Activated CD4-positive, alpha-beta T cell treated with anti-CD3 and anti-CD28 coated beads, Interleukin-2, amount 50 U/mL, for 48 hours (primary cell): ENCODE measurements at regions not wholly inside any gene's neighbourhood (a gene's known extent, or its start where the extent isn't known, plus 50 kb on each side); places are given as distances from the start of the nearest gene placed in this dataset.

ENCODE experiments used
- DNase-seq, 2 experiments: peaks; one replicate each; pipeline ENCODE4 v3.0.0-alpha.2; 2020

DNA sequence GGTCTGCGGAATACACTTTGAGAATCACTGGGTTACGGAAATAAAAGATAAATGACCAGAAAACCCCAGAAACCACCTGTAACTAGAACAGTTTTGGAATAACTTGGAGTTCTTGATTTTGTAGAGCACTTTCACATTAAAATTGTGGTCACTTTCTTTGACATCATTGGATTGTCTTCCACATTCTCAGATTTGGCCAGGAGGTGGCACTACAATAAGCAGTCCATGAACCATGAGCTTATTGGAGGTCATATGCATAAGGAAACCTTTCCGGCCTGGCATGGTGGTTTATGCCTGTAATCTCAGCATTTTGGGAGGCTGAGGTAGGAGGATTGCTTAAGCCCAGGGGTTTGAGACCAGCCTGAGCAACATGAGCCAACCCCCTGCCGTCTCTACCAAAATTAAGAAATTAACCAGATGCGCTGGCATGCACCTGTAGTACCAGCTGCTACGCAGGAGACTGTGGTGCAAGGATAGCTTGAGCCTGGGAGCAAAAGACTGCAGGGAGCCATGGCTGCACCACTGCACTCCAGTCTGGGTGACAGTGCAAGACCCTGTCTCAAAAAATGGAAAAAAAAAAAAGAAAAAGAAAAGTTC, 107.7 kb upstream of the CAND1 start:
- DNase-seq = peak; percentile 41 to 54

- DNase-seq = no peak
These were observed 95.9 kb upstream of the CAND1 start for GRCh38 chr12:67173258-67173657.

- no peak for DNase-seq
These were observed 86.6 kb upstream of the CAND1 start for GRCh38 chr12:67182551-67182950.

GRCh38 chr12:67193704-67194103, 75.5 kb upstream of the CAND1 start:
- DNase-seq = peak; percentile 14 to 32

GRCh38 chr12:67200386-67200785, 68.8 kb upstream of the CAND1 start:
- DNase-seq = no peak

- no peak for DNase-seq
These were observed 67.0 kb upstream of the CAND1 start for GRCh38 chr12:67202011-67202677.

DNA sequence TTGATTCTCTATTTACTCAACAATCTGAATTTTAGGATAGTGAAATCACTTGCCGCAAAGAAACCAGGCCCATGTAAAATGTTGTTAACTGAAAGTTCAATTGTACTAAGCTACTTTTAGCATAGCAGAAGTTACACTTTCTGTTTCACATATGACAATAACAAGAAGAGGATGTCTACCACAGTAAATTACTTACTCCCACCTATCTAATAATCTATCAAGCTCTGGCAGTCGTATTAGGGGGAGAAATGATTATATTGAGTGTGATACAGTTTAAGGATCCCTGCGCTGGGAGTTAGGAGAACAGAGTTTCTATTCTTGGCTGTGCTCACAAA, 66.5 kb upstream of the CAND1 start:
- DNase-seq = no peak

- no peak for DNase-seq
These were observed 60.7 kb upstream of the CAND1 start for GRCh38 chr12:67208281-67209067.

DNA sequence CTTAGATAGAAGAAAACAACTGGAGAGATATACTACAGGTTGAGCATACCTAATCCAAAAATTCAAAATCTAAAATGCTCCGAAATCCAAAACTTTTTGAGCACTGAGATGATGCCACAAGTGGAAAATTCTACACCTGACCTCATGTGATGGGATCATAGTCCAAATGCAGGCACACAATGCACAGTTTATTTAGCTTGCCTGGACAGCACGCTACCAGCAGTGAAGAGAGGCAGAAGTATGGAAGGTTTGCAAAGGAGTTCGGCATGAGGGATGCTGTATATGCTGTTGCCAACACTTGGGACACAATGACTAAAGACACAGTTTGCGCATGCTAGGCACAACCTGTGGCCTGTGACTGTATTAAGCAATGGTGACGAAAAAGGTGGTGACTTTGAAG, 58.1 kb upstream of the CAND1 start:
- no peak for DNase-seq

- DNase-seq = no peak
These were observed 57.7 kb upstream of the CAND1 start for GRCh38 chr12:67211494-67211893.

- DNase-seq = no peak
These were observed 51.5 kb upstream of the CAND1 start for GRCh38 chr12:67217647-67218046.
